SIG-M5 treated with dmso at 0.1 percent for 504 hours (cell line): ENCODE measurements at regions not wholly inside any gene's neighbourhood (a gene's known extent, or its start where the extent isn't known, plus 50 kb on each side); places are given as distances from the start of the nearest gene placed in this dataset.
"Not testable (repeated sequence)": the region's sequence is repeated elsewhere in the genome, so short reads cannot be mapped to it uniquely, and the experiment has no call there.

Source experiments
- DNase-seq: peaks from one replicate; lab custom pipeline; 2025; ENCODE audit not compliant: unreplicated experiment; lab: John Stamatoyannopoulos, UW

GRCh38 chr4:33780952-33781791 lies 2463.1 kb downstream of the ARAP2 start:
- no peak for DNase-seq

- DNase-seq = no peak
These were observed 2458.5 kb downstream of the ARAP2 start for GRCh38 chr4:33785843-33786242.

DNA sequence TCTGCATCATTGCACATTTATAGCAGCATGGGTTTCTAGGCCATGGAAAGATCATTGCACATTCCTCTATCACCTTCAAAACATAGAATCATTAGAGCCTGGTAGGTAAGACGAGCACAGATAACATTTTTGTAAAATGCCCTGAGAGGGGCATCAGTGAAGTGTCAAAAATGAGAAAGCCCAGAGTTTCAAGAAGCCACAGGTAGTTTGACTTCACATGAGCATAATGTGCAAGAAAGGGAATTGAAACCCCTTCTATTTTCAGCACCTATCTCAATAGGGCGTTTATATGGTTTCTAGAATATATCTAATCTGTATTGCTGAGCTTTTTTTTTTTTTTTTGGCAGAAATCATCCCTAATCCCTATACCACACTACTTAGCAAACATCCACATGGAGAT lies 2441.7 kb downstream of the ARAP2 start:
- DNase-seq = no peak

GRCh38 chr4:33825685-33826084 lies 2418.6 kb downstream of the ARAP2 start:
- DNase-seq = no peak

GRCh38 chr4:33829356-33829755 lies 2415.0 kb downstream of the ARAP2 start:
- not testable (repeated sequence) for DNase-seq

DNA sequence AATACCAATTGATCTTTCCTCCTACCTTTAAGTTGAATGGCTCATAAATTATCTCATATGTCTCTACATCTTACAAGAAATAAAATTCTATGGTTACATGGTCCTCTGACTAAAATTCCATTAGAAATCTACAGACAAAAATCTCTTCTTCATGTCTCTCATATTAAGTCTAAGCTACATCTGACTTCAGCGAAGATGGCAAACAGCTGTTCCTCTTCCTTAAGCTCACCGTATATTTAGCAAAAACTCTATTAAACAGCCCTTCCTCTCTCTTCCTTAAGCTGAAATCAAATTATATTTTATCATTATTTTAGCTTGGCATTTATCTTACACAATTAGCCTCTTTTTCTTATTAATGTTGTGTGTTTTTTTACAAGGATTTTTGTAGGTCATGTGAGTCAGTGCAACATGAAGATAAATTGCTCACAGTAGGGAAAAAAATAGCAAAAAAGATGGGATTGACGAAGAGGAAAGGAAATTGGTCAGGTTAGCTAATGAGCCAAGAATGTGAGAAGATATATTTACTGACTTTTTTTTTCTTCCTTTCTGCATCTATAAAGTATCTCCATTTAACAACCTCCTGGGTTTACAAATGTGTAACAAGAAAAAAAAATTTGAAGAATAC lies 2412.8 kb downstream of the ARAP2 start:
- DNase-seq = no peak

DNA sequence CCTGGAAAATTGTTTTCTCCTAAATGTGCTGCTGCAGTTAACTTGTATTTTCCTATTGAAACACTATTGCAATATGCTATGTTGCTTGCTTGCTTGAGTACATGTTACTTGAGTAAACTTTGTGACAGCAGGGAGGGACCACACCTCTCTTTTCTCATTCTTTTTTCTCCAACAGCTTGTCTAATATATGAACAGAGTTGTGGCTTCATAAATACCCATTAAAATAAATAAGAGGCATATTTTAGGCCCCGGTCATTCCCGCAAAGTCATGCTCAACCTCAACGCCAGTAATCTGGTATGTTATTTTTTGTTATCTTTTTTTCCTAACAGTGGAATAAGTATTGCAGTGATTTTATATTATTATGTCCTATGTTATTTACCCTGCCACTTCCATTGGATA lies 2408.6 kb downstream of the ARAP2 start:
- not testable (repeated sequence) for DNase-seq

GRCh38 chr4:33837043-33837838 lies 2407.1 kb downstream of the ARAP2 start:
- DNase-seq = no peak

GRCh38 chr4:33841120-33841519 lies 2403.2 kb downstream of the ARAP2 start:
- DNase-seq = no peak

DNA sequence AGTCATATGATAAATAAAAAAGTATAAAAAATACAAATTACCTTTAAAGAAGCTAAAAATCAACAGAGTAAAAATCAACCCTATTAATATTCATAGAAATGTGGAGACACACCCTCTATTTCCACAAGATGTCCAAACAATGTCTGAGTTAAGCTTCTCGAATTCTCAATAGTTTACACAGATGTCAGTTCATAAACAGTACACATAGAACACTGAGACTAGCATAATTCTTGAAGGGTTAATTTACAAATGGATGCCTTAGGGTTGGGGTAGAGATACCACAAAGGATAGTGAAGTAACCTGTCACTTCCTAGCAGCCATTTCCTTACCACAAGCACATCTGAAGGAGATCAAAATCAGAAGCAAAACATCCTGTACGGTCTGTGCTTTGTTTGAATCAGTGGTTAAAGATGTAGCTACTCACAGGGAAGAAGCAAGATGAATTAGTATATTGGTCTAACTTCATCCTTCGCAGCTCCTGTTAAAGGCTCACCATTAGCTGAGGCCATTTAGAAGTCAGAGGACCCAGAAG lies 2393.9 kb downstream of the ARAP2 start:
- DNase-seq = no peak

GRCh38 chr4:33853670-33854069 lies 2390.6 kb downstream of the ARAP2 start:
- not testable (repeated sequence) for DNase-seq

GRCh38 chr4:33864290-33864859 lies 2379.9 kb downstream of the ARAP2 start:
- DNase-seq = no peak

- no peak for DNase-seq
These were observed 2370.5 kb downstream of the ARAP2 start for GRCh38 chr4:33873791-33874190.

- no peak for DNase-seq
These were observed 2365.6 kb downstream of the ARAP2 start for GRCh38 chr4:33878710-33879109.

GRCh38 chr4:33881176-33881575 lies 2363.1 kb downstream of the ARAP2 start:
- DNase-seq = no peak

GRCh38 chr4:33882246-33882990 lies 2361.9 kb downstream of the ARAP2 start:
- DNase-seq = no peak

GRCh38 chr4:33883111-33883510 lies 2361.2 kb downstream of the ARAP2 start:
- DNase-seq = no peak

DNA sequence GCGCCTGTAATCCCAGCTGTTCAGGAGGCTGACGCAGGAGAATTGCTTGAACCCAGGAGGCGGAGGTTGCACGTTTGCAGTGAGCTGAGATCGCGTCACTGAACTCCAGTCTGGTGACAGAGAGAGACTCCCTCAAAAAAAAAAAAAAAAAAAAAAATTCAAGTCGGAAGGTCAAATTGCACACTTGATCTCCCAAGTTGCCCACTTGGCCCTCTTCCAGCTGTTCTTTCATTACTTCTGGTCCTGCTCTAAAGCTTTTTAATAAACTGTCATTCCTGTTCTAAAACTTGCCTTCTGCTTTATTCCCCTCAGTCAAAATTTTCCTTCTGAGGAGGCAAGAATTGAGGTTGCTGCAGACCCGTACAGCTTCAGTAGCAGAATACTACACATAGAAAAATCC lies 2358.0 kb downstream of the ARAP2 start:
- no peak for DNase-seq

DNA sequence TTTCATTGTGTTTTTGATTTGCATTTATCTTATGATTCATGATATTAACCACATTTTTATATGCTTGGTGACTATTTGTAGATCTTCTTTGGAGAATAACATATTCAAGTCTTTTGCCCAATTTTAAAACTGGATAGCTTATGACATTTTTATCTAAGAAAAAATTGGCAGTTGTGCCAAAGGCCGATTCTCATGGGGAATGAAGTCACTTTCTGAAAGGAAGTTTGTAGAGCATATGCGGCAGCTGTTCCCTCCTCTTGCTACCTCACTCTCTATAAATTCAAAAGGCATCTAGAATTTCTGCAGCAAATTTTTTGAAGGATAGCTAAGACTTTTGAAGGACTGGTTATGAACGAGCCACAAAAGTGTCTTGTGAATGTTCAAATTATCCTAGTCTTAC lies 2353.5 kb downstream of the ARAP2 start:
- DNase-seq = no peak

- DNase-seq = no peak
These were observed 2332.4 kb downstream of the ARAP2 start for GRCh38 chr4:33911959-33912358.
